ENCODE measurements at regions not wholly inside any gene's neighbourhood (a gene's known extent, or its start where the extent isn't known, plus 50 kb on each side); places are given as distances from the start of the nearest gene placed in this dataset.

GRCh38 chr10:108410236-108410635, 1245.7 kb upstream of the SORCS1 start:
- Histone ChIP-seq H3K9me3 (ENCODE audit: control insufficient read depth, insufficient read depth, low read length) (no peaks in the 10 kb centered on the region), H3K4me3 (ENCODE audit: low read depth, low read length) (no peak overlapping the region), H3K27ac (ENCODE audit: low read depth, low read length) (no peak overlapping the region), H3K27me3 (ENCODE audit: control insufficient read depth, insufficient read depth, low read length) (no peaks in the 10 kb centered on the region), H3K36me3 (ENCODE audit: control insufficient read depth, insufficient read depth, low read length) (no peaks in the 10 kb centered on the region), H3K4me1 (ENCODE audit: control insufficient read depth, insufficient read depth, low read length) (no peaks in the 10 kb centered on the region)
- DNase-seq (ENCODE audit: low read depth in 4 of 6, low spot score in 6 of 6), result no peak
- no CpG with 5 or more reads among the region's 1 CpG for WGBS (ENCODE audit: insufficient coverage)

GRCh38 chr10:108409306-108409705, 1244.8 kb upstream of the SORCS1 start:
- Histone ChIP-seq H3K4me1 (ENCODE audit: control insufficient read depth, insufficient read depth, low read length) (no peaks in the 10 kb centered on the region), H3K4me3 (ENCODE audit: low read depth, low read length) (no peak overlapping the region), H3K36me3 (ENCODE audit: control insufficient read depth, insufficient read depth, low read length) (no peaks in the 10 kb centered on the region), H3K27ac (ENCODE audit: low read depth, low read length) (no peak overlapping the region), H3K27me3 (ENCODE audit: control insufficient read depth, insufficient read depth, low read length) (no peaks in the 10 kb centered on the region), H3K9me3 (ENCODE audit: control insufficient read depth, insufficient read depth, low read length) (no peaks in the 10 kb centered on the region)
- no peak for DNase-seq (ENCODE audit: low read depth in 4 of 6, low spot score in 6 of 6)

- Histone ChIP-seq H3K27ac (ENCODE audit: low read depth, low read length) (no peak overlapping the region), H3K4me1 (ENCODE audit: control insufficient read depth, insufficient read depth, low read length) (no peaks in the 10 kb centered on the region), H3K4me3 (ENCODE audit: low read depth, low read length) (no peak overlapping the region), H3K27me3 (ENCODE audit: control insufficient read depth, insufficient read depth, low read length) (no peaks in the 10 kb centered on the region), H3K9me3 (ENCODE audit: control insufficient read depth, insufficient read depth, low read length) (no peaks in the 10 kb centered on the region), H3K36me3 (ENCODE audit: control insufficient read depth, insufficient read depth, low read length) (no peaks in the 10 kb centered on the region)
- no CpG with 5 or more reads among the region's 1 CpG for WGBS (ENCODE audit: insufficient coverage)
- DNase-seq (ENCODE audit: low read depth in 4 of 6, low spot score in 6 of 6), result no peak
Measured at GRCh38 chr10:108404155-108404554, 1239.6 kb upstream of the SORCS1 start.

- 100% methylated on average over 2 of the region's 4 CpGs for WGBS (ENCODE audit: insufficient coverage)
Measured at GRCh38 chr10:108399465-108399864, 1235.0 kb upstream of the SORCS1 start.

GRCh38 chr10:108393089-108393488, 1228.6 kb upstream of the SORCS1 start:
- H3K36me3 ChIP-seq (ENCODE audit: control insufficient read depth, insufficient read depth, low read length), result no peaks in the 10 kb centered on the region
- WGBS (ENCODE audit: insufficient coverage), result no CpG with 5 or more reads among the region's 1 CpG

More at GRCh38 chr10:108399465-108399864, 1235.0 kb upstream of the SORCS1 start:
- no peaks in the 10 kb centered on the region for H3K4me1 ChIP-seq (ENCODE audit: control insufficient read depth, insufficient read depth, low read length)
- no peaks in the 10 kb centered on the region for H3K36me3 ChIP-seq (ENCODE audit: control insufficient read depth, insufficient read depth, low read length)
- H3K4me3 ChIP-seq (ENCODE audit: low read depth, low read length), result no peak overlapping the region
- no peak for DNase-seq (ENCODE audit: low read depth in 4 of 6, low spot score in 6 of 6)
- no peak overlapping the region for H3K27ac ChIP-seq (ENCODE audit: low read depth, low read length)
- no peaks in the 10 kb centered on the region for H3K27me3 ChIP-seq (ENCODE audit: control insufficient read depth, insufficient read depth, low read length)
- no peaks in the 10 kb centered on the region for H3K9me3 ChIP-seq (ENCODE audit: control insufficient read depth, insufficient read depth, low read length)

GRCh38 chr10:108392286-108392685, 1227.8 kb upstream of the SORCS1 start:
- 88% methylated on average over 1 of the region's 1 CpG for WGBS (ENCODE audit: insufficient coverage)
- DNase-seq (ENCODE audit: low read depth in 4 of 6, low spot score in 6 of 6), result no peak
- Histone ChIP-seq H3K4me1 (ENCODE audit: control insufficient read depth, insufficient read depth, low read length) (no peaks in the 10 kb centered on the region), H3K4me3 (ENCODE audit: low read depth, low read length) (no peak overlapping the region), H3K27ac (ENCODE audit: low read depth, low read length) (no peak overlapping the region), H3K36me3 (ENCODE audit: control insufficient read depth, insufficient read depth, low read length) (no peaks in the 10 kb centered on the region), H3K9me3 (ENCODE audit: control insufficient read depth, insufficient read depth, low read length) (no peaks in the 10 kb centered on the region), H3K27me3 (ENCODE audit: control insufficient read depth, insufficient read depth, low read length) (no peaks in the 10 kb centered on the region)

More at GRCh38 chr10:108393089-108393488, 1228.6 kb upstream of the SORCS1 start:
- Histone ChIP-seq H3K9me3 (ENCODE audit: control insufficient read depth, insufficient read depth, low read length) (no peaks in the 10 kb centered on the region), H3K4me1 (ENCODE audit: control insufficient read depth, insufficient read depth, low read length) (no peaks in the 10 kb centered on the region), H3K27me3 (ENCODE audit: control insufficient read depth, insufficient read depth, low read length) (no peaks in the 10 kb centered on the region), H3K4me3 (ENCODE audit: low read depth, low read length) (no peak overlapping the region), H3K27ac (ENCODE audit: low read depth, low read length) (no peak overlapping the region)
- DNase-seq (ENCODE audit: low read depth in 4 of 6, low spot score in 6 of 6), result peak in 1 of 6 donors; percentile 39

GRCh38 chr10:108388706-108389105, 1224.2 kb upstream of the SORCS1 start:
- no CpG with 5 or more reads among the region's 1 CpG for WGBS (ENCODE audit: insufficient coverage)
- peak in 3 of 6 donors; percentile 5 to 48 (median 40) for DNase-seq (ENCODE audit: low read depth in 4 of 6, low spot score in 6 of 6)
- Histone ChIP-seq H3K9me3 (ENCODE audit: control insufficient read depth, insufficient read depth, low read length) (no peaks in the 10 kb centered on the region), H3K27ac (ENCODE audit: low read depth, low read length) (no peak overlapping the region), H3K36me3 (ENCODE audit: control insufficient read depth, insufficient read depth, low read length) (no peaks in the 10 kb centered on the region), H3K27me3 (ENCODE audit: control insufficient read depth, insufficient read depth, low read length) (no peaks in the 10 kb centered on the region), H3K4me3 (ENCODE audit: low read depth, low read length) (no peak overlapping the region), H3K4me1 (ENCODE audit: control insufficient read depth, insufficient read depth, low read length) (no peaks in the 10 kb centered on the region)

- Histone ChIP-seq H3K27ac (ENCODE audit: low read depth, low read length) (no peak overlapping the region), H3K9me3 (ENCODE audit: control insufficient read depth, insufficient read depth, low read length) (no peaks in the 10 kb centered on the region), H3K4me3 (ENCODE audit: low read depth, low read length) (no peak overlapping the region), H3K27me3 (ENCODE audit: control insufficient read depth, insufficient read depth, low read length) (no peaks in the 10 kb centered on the region), H3K4me1 (ENCODE audit: control insufficient read depth, insufficient read depth, low read length) (no peaks in the 10 kb centered on the region), H3K36me3 (ENCODE audit: control insufficient read depth, insufficient read depth, low read length) (no peaks in the 10 kb centered on the region)
- DNase-seq (ENCODE audit: low read depth in 4 of 6, low spot score in 6 of 6), result no peak
- WGBS (ENCODE audit: insufficient coverage), result 88% methylated on average over 3 of the region's 3 CpGs
Measured at GRCh38 chr10:108385963-108386362, 1221.5 kb upstream of the SORCS1 start.

GRCh38 chr10:108384378-108384777, 1219.9 kb upstream of the SORCS1 start:
- Histone ChIP-seq H3K4me3 (ENCODE audit: low read depth, low read length) (no peak overlapping the region), H3K27me3 (ENCODE audit: control insufficient read depth, insufficient read depth, low read length) (no peaks in the 10 kb centered on the region), H3K4me1 (ENCODE audit: control insufficient read depth, insufficient read depth, low read length) (no peaks in the 10 kb centered on the region), H3K9me3 (ENCODE audit: control insufficient read depth, insufficient read depth, low read length) (no peaks in the 10 kb centered on the region), H3K27ac (ENCODE audit: low read depth, low read length) (no peak overlapping the region), H3K36me3 (ENCODE audit: control insufficient read depth, insufficient read depth, low read length) (no peaks in the 10 kb centered on the region)
- no CpG with 5 or more reads among the region's 1 CpG for WGBS (ENCODE audit: insufficient coverage)
- DNase-seq (ENCODE audit: low read depth in 4 of 6, low spot score in 6 of 6), result no peak

GRCh38 chr10:108378779-108379178, 1214.3 kb upstream of the SORCS1 start:
- H3K36me3 ChIP-seq (ENCODE audit: control insufficient read depth, insufficient read depth, low read length), result no peaks in the 10 kb centered on the region
- H3K9me3 ChIP-seq (ENCODE audit: control insufficient read depth, insufficient read depth, low read length), result no peaks in the 10 kb centered on the region
- no peak overlapping the region for H3K27ac ChIP-seq (ENCODE audit: low read depth, low read length)
- H3K4me3 ChIP-seq (ENCODE audit: low read depth, low read length), result no peak overlapping the region
- H3K4me1 ChIP-seq (ENCODE audit: control insufficient read depth, insufficient read depth, low read length), result no peaks in the 10 kb centered on the region
- DNase-seq (ENCODE audit: low read depth in 4 of 6, low spot score in 6 of 6), result no peak
- no peaks in the 10 kb centered on the region for H3K27me3 ChIP-seq (ENCODE audit: control insufficient read depth, insufficient read depth, low read length)
